Activated T-cell treated with anti-CD3 and anti-CD28 coated beads, Interleukin-2, amount 50 U/mL, for 24 hours (primary cell): ENCODE measurements at regions not wholly inside any gene's neighbourhood (a gene's known extent, or its start where the extent isn't known, plus 50 kb on each side); places are given as distances from the start of the nearest gene placed in this dataset.

Experiments used
- DNase-seq: peaks from one replicate; pipeline ENCODE4 v3.0.0-alpha.2; 2020
- H3K27ac Mint-ChIP-seq: 2 replicates; pipeline ENCODE4 v1.8.0; 2020; ENCODE audit warnings: mild to moderate bottlenecking, mixed read lengths
- H3K27me3 Mint-ChIP-seq: 2 replicates; pipeline ENCODE4 v1.8.0; 2020; ENCODE audit warnings: mixed read lengths
- H3K36me3 Mint-ChIP-seq: 2 replicates; pipeline ENCODE4 v1.8.0; 2020; ENCODE audit warnings: low read depth, mixed read lengths
- H3K4me1 Mint-ChIP-seq: 2 replicates; pipeline ENCODE4 v1.8.0; 2020; ENCODE audit warnings: low read depth, mixed read lengths
- H3K4me3 Mint-ChIP-seq: 2 replicates; pipeline ENCODE4 v1.8.0; 2020; ENCODE audit warnings: mild to moderate bottlenecking, moderate library complexity, mixed read lengths
- H3K9me3 Mint-ChIP-seq: 2 replicates; pipeline ENCODE4 v1.8.0; 2020; ENCODE audit warnings: mixed read lengths

GRCh38 chr11:127340438-127340837 is 339.9 kb upstream of the KIRREL3 start:
- no peak for DNase-seq
- H3K27me3 Mint-ChIP-seq: peaks cover 2% of the 10 kb centered on the region
- H3K36me3 Mint-ChIP-seq: no peaks in the 10 kb centered on the region
- H3K9me3 Mint-ChIP-seq: peaks cover 2% of the 10 kb centered on the region
- no peak overlapping the region for H3K4me3 Mint-ChIP-seq
- H3K4me1 Mint-ChIP-seq: no peaks in the 10 kb centered on the region
- H3K27ac Mint-ChIP-seq: no peak overlapping the region

GRCh38 chr11:127339376-127339775 is 338.8 kb upstream of the KIRREL3 start:
- H3K4me3 Mint-ChIP-seq: no peak overlapping the region
- H3K27me3 Mint-ChIP-seq: no peaks in the 10 kb centered on the region
- H3K9me3 Mint-ChIP-seq: peaks cover 5% of the 10 kb centered on the region
- no peaks in the 10 kb centered on the region for H3K4me1 Mint-ChIP-seq
- no peak overlapping the region for H3K27ac Mint-ChIP-seq
- no peak for DNase-seq
- no peaks in the 10 kb centered on the region for H3K36me3 Mint-ChIP-seq

- no peaks in the 10 kb centered on the region for H3K27me3 Mint-ChIP-seq
Measured at GRCh38 chr11:127338380-127339259, 338.1 kb upstream of the KIRREL3 start.

GRCh38 chr11:127334466-127334865 is 333.9 kb upstream of the KIRREL3 start:
- peaks cover 14% of the 10 kb centered on the region for H3K9me3 Mint-ChIP-seq
- H3K27me3 Mint-ChIP-seq: no peaks in the 10 kb centered on the region
- no peaks in the 10 kb centered on the region for H3K36me3 Mint-ChIP-seq
- no peaks in the 10 kb centered on the region for H3K4me1 Mint-ChIP-seq
- H3K27ac Mint-ChIP-seq: no peak overlapping the region
- DNase-seq: no peak
- H3K4me3 Mint-ChIP-seq: no peak overlapping the region

More at GRCh38 chr11:127338380-127339259, 338.1 kb upstream of the KIRREL3 start:
- Mint-ChIP-seq H3K9me3 (peaks cover 5% of the 10 kb centered on the region), H3K36me3 (no peaks in the 10 kb centered on the region), H3K4me3 (no peak overlapping the region), H3K4me1 (no peaks in the 10 kb centered on the region), H3K27ac (no peak overlapping the region)
- no peak for DNase-seq

- no peak overlapping the region for H3K4me3 Mint-ChIP-seq
- no peaks in the 10 kb centered on the region for H3K4me1 Mint-ChIP-seq
- H3K27ac Mint-ChIP-seq: no peak overlapping the region
- H3K9me3 Mint-ChIP-seq: peaks cover 14% of the 10 kb centered on the region
- no peaks in the 10 kb centered on the region for H3K27me3 Mint-ChIP-seq
- DNase-seq: no peak
- H3K36me3 Mint-ChIP-seq: no peaks in the 10 kb centered on the region
Measured at GRCh38 chr11:127332896-127333295, 332.3 kb upstream of the KIRREL3 start.

GRCh38 chr11:127330044-127330443 is 329.5 kb upstream of the KIRREL3 start:
- Mint-ChIP-seq H3K27ac (no peak overlapping the region), H3K36me3 (no peaks in the 10 kb centered on the region), H3K4me1 (no peaks in the 10 kb centered on the region), H3K27me3 (no peaks in the 10 kb centered on the region), H3K9me3 (peaks cover 9% of the 10 kb centered on the region), H3K4me3 (no peak overlapping the region)
- no peak for DNase-seq

GRCh38 chr11:127308291-127308690 is 307.7 kb upstream of the KIRREL3 start:
- Mint-ChIP-seq H3K4me1 (no peaks in the 10 kb centered on the region), H3K27ac (no peak overlapping the region)

GRCh38 chr11:127307700-127308099 is 307.1 kb upstream of the KIRREL3 start:
- no peak overlapping the region for H3K4me3 Mint-ChIP-seq
- no peaks in the 10 kb centered on the region for H3K27me3 Mint-ChIP-seq
- no peaks in the 10 kb centered on the region for H3K4me1 Mint-ChIP-seq
- DNase-seq: no peak
- H3K27ac Mint-ChIP-seq: no peak overlapping the region
- no peaks in the 10 kb centered on the region for H3K9me3 Mint-ChIP-seq
- H3K36me3 Mint-ChIP-seq: no peaks in the 10 kb centered on the region

More at GRCh38 chr11:127308291-127308690, 307.7 kb upstream of the KIRREL3 start:
- Mint-ChIP-seq H3K27me3 (no peaks in the 10 kb centered on the region), H3K9me3 (no peaks in the 10 kb centered on the region), H3K4me3 (no peak overlapping the region), H3K36me3 (no peaks in the 10 kb centered on the region)
- no peak for DNase-seq

GRCh38 chr11:127304634-127305033 is 304.1 kb upstream of the KIRREL3 start:
- Mint-ChIP-seq H3K36me3 (no peaks in the 10 kb centered on the region), H3K9me3 (no peaks in the 10 kb centered on the region), H3K4me3 (no peak overlapping the region), H3K27ac (no peak overlapping the region), H3K27me3 (no peaks in the 10 kb centered on the region), H3K4me1 (no peaks in the 10 kb centered on the region)
- no peak for DNase-seq

- Mint-ChIP-seq H3K4me1 (no peaks in the 10 kb centered on the region), H3K4me3 (no peak overlapping the region), H3K9me3 (peaks cover 4% of the 10 kb centered on the region), H3K27ac (no peak overlapping the region), H3K27me3 (no peaks in the 10 kb centered on the region), H3K36me3 (no peaks in the 10 kb centered on the region)
- DNase-seq: no peak
Measured at GRCh38 chr11:127288926-127289325, 288.4 kb upstream of the KIRREL3 start.

GRCh38 chr11:127281534-127281933 is 281.0 kb upstream of the KIRREL3 start:
- H3K36me3 Mint-ChIP-seq: no peaks in the 10 kb centered on the region
- no peak overlapping the region for H3K27ac Mint-ChIP-seq
- no peaks in the 10 kb centered on the region for H3K4me1 Mint-ChIP-seq
- DNase-seq: no peak
- H3K9me3 Mint-ChIP-seq: peaks cover 2% of the 10 kb centered on the region
- H3K27me3 Mint-ChIP-seq: no peaks in the 10 kb centered on the region
- H3K4me3 Mint-ChIP-seq: no peak overlapping the region

GRCh38 chr11:127275774-127276173 is 275.2 kb upstream of the KIRREL3 start:
- Mint-ChIP-seq H3K27me3 (peaks cover 3% of the 10 kb centered on the region), H3K27ac (no peak overlapping the region), H3K9me3 (no peaks in the 10 kb centered on the region), H3K4me3 (no peak overlapping the region), H3K4me1 (no peaks in the 10 kb centered on the region), H3K36me3 (no peaks in the 10 kb centered on the region)
- DNase-seq: no peak

- Mint-ChIP-seq H3K9me3 (no peaks in the 10 kb centered on the region), H3K27ac (no peak overlapping the region), H3K27me3 (peaks cover 3% of the 10 kb centered on the region), H3K4me1 (no peaks in the 10 kb centered on the region), H3K4me3 (no peak overlapping the region), H3K36me3 (no peaks in the 10 kb centered on the region)
- DNase-seq: no peak
Measured at GRCh38 chr11:127274328-127274676, 273.7 kb upstream of the KIRREL3 start.

GRCh38 chr11:127273593-127274327 is 273.2 kb upstream of the KIRREL3 start:
- no peak overlapping the region for H3K27ac Mint-ChIP-seq
- no peaks in the 10 kb centered on the region for H3K36me3 Mint-ChIP-seq
- no peak overlapping the region for H3K4me3 Mint-ChIP-seq
- no peak for DNase-seq
- H3K27me3 Mint-ChIP-seq: peaks cover 3% of the 10 kb centered on the region
- no peaks in the 10 kb centered on the region for H3K9me3 Mint-ChIP-seq
- no peaks in the 10 kb centered on the region for H3K4me1 Mint-ChIP-seq

GRCh38 chr11:127270851-127271250 is 270.3 kb upstream of the KIRREL3 start:
- no peak for DNase-seq
- Mint-ChIP-seq H3K4me3 (no peak overlapping the region), H3K9me3 (no peaks in the 10 kb centered on the region), H3K36me3 (no peaks in the 10 kb centered on the region), H3K4me1 (no peaks in the 10 kb centered on the region), H3K27ac (no peak overlapping the region), H3K27me3 (peaks cover 3% of the 10 kb centered on the region)
